ELF-1 (cell line): ENCODE measurements at regions not wholly inside any gene's neighbourhood (a gene's known extent, or its start where the extent isn't known, plus 50 kb on each side); places are given as distances from the start of the nearest gene placed in this dataset.
A peak's percentile ranks its signal among the peaks of the same experiment; 100 is the strongest.
"Not testable (repeated sequence)": the region's sequence is repeated elsewhere in the genome, so short reads cannot be mapped to it uniquely, and the experiment has no call there.

Experiments used
- DNase-seq: peaks from one replicate; pipeline ENCODE4 v3.0.0-alpha.2; 2016; ENCODE audit warnings: low read depth, low spot score

DNA sequence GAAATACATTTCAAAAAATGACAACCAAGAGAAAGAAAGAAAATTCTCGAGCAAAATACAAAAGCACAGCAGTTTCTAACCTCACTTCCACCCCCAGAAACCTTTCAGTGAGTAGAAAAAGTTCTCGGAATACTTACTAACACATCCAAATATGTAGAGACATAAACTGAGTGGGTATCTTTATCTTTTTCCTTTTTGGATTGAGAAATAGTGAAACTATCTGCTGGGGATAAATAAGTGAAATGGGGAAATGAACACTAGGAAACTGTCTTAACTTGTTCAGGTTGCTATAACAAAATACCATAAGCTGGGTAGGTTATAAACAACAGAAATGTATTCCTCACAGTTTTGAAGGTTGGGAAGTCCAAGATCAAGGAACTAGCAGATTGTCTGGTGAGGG, 72.0 kb downstream of the VCAM1 start:
- no peak for DNase-seq

DNA sequence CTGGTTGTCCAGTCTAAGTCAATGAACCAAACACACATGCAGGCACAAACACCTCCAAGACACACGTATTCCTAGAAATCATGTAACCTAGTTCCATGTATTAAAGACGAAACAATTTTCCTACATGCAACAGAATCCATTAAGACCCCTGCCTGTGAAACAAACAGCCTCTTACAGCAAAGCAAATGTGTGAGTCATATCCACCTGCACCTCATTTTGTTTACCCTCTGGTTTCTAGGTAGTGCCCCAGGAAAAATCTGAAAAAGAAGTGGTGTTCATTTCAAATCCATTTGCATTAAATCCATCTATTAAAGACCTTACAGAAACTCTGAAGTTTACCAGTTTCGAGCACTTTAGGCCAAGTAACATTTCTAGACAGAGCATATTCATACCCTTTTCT, 74.1 kb downstream of the VCAM1 start:
- DNase-seq, result no peak

DNA sequence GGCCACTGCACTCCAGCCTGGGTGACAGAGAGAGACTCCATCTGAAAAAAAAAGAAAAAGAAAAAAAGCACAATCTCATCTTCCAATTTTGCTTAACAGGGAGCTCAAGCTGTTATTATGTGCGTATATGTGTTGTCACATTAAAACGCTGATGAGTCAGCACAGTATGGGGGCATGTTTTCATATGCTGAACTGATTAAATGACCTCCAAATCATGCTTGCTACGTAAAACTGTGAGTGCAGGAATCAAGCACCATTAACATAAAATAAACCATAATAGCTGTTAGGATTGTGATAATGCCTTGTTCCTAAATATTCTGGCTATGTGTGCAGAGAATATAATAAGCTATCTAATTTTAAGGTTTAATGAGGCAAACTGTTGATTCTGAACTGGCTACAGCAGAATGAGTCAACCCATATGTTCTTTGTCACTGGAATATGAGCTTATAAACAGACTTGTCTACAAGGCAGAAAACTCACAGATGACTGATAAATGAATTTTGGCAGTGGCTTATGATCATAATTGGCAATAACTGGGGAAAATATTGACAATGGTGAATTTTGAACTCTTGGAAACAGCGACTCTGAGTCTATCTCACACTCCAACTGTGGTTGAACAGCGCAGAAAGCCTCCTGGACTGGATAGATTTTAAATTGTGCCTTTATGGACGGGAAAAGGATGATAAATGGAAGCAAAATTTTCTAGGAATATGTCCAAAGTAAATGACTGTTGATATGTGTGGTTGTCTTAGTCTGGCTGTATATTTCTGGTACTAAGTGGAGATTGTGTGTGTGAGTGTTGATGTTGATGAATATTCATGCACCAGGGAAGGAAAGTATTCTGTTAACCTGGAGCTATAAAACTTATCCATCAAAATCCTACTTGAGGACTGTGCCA, 75.5 kb downstream of the VCAM1 start:
- DNase-seq, result no peak

DNA sequence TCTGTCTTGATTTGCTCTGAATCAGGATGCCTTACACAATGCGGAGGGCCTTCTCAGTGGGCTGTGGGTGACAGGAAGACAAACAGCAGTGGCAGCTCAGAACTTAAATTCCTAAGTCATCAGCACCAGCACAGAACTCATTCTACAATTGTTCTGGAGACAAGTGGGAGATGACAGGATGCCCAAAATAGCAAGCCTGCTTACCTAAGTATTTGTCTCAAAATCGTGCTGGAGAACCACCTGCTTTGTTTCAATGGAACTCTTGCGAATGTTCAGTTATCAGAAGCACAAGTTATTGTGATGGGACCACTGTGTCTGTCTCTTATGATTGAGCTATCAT, 76.1 kb downstream of the VCAM1 start:
- DNase-seq, result no peak

DNA sequence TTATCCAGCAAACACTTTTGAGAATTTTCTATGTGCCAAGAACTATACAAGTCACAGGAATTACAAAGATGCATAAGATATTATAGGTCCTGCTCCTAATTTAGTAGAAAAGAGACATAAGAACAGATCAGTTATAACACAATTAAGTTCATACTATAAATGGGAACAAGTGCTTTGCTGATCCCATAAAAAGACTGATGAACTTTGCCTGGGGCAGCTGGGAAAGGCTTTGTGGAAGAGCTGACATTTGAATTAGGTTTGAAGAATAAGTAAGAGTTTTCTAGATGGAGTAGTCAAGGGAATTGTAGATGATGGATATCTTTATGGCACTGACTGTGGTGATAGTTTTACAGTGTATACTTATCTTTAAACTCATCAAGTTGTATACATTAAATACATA, 76.5 kb downstream of the VCAM1 start:
- no peak for DNase-seq

DNA sequence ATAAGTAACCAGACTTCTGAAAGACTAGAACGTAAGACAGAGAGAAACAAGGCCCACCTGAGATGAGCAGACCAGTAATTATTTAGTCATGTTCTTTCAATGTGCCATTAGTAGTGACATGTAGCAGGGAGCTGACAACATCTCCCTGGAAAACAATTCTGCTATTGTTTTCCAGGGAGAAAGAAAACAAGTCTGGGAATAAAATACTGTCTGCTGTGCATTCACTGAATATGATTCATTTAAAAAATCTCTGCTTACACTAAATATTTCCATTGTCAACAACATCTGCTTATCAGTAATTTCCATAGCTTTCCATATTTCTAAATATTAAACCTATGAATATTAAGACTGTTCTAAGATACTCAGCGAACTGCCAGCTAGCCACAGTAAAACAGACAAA, 80.0 kb downstream of the VCAM1 start:
- no peak for DNase-seq

DNA sequence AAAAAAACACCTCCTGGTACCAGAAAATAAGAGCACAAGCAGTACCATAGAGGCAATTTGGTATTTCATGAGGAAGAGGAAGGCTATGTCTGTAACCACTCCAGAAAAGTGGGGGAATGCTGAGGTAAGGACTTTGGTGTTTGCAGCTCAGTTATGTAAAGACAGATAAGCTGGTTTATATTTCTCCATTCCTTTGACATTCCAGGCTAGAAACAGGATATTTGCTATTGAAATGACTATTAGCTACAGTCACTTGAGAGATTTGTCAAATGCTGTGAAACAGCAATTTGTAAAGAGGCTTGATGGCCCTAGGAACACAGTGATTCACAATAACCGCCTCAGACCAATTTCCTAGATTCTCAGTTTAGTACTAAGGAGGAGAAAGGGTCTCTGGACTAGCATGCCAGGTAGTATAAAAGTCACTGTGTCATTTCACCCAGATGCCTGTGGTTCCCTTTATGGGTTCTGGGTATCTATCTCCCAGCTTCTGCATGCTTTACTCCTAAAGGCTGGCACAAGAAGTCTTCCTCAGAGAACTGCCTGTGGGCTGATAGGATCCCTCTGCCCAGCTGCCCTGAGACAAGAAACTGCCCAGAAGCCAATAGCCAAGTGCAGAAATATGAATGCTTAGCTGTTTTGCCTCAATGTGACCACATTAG, 80.5 kb downstream of the VCAM1 start:
- DNase-seq, result no peak

DNA sequence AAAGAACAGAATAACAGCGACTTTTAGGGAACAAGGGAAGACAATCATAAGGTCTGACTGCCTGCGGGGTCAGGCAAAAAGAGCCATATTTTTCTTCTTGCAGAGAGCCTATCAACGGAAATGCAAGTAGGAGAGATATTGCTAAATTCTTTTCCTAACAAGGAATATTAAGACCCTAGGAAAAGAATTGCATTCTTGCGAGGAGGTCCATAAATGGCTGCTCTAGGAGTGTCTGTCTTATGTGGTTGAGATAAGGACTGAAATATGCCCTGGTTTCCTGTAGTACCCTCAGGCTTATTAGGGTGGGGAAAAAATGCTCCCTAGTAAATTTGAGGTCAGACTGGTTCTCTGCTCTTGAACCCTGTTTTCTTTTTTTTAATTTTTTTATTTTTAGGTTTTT, 81.7 kb downstream of the VCAM1 start:
- DNase-seq, result not testable (repeated sequence)

DNA sequence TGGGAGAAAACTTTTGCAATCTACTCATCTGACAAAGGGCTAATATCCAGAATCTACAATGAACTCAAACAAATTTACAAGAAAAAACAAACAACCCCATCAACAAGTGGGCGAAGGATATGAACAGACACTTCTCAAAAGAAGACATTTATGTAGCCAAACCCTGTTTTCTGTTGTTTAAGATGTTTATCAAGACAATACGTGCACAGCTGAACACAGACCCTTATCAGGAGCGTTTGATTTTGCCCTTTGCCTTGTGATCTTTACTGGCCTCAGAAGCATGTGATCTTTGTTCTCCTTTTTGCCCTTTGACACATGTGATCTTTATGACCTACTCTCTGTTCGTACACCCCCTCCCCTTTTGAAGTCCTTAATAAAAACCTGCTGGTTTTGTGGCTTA, 83.7 kb downstream of the VCAM1 start:
- not testable (repeated sequence) for DNase-seq

DNA sequence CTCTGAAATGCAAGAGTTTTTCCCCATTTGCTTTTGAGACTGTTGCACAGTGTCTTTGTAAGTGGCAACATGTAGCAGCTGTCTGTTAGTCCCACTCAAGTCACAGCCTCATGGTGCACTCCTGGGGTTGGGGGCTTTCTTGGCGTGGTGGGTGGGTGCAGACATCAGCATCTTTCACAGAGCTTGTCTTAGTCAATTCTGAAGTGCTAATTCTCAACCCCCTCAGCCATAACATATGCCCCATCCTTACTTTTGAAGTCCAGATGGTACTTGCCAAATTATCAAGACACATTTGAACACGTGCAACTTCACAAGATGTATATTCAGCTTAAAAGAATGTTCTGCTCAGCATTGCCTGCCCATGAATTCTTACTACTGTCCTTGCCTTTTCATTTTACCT, 87.1 kb downstream of the VCAM1 start:
- DNase-seq, result no peak

DNA sequence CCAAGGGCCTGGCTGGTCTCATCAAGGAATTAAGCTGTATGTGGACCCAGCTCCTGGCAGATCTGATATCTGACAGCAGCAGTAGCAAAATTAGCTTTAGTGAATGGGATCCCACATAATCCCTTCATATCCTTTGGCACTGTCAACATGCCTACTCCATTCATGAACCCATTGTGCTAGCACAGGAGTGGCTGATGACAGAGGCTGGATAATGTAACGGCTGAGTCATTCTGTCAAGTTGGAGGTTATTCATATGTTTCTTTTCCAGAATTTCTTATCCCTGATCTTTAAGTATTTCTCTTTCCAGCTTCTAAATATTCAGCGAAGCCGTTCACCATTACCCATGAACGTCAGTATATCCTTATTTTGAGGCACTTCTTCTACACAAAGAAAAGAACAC, 84.3 kb downstream of the EXTL2 start:
- DNase-seq, result no peak

DNA sequence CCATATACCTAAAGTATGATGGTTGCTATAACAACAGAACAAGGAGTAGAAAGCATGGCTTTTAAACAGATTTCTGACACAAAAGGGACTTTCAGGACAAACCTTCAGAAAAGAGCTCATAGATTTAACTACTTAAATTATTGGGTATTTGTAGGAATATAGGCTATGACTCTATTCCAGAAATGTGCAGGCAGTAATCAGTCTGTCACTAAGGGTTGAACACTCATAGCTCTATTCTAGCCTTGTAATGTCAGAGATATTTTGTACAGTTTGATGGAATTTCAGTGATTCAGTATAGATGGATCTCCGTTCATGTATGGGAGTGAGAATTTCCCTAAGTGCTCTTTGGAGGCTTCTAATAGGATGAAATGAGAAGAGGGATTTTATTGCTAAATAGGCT, 82.8 kb downstream of the EXTL2 start:
- no peak for DNase-seq

DNA sequence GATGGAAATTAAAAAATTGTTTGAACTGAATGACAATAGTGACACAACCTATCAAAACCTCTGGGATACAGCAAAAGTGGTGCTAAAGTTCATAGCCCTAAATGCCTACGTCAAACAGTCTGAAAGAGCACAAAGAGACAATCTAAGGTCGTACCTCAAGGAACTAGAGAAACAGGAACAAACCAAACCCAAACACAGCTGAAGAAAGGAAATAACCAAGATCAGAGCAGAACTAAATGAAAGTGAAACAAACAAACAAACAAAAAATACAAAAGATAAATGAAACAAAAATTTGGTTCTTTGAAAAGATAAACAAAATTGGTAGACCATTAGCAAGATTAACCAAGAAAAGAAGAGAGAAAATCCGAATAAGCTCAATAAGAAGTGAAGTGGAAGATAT, 79.7 kb downstream of the EXTL2 start:
- not testable (repeated sequence) for DNase-seq

DNA sequence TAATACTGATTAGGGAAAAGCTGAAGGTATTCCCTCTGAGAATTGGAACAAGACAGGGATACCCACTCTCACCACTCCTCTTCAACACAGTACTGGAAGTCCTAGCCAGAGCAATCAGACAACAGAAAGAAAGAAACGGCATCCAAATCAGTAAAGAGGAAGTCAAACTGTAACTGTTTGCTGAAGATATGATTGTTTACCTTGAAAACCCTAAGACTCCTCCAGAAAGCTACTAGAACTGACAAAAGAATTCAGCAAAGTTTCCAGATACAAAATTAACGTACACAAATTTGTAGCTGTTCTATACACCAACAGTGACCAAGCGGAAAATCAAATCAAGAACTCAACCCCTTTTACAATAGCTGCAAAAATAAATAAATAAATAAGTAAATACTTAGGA, 78.6 kb downstream of the EXTL2 start:
- no peak for DNase-seq

DNA sequence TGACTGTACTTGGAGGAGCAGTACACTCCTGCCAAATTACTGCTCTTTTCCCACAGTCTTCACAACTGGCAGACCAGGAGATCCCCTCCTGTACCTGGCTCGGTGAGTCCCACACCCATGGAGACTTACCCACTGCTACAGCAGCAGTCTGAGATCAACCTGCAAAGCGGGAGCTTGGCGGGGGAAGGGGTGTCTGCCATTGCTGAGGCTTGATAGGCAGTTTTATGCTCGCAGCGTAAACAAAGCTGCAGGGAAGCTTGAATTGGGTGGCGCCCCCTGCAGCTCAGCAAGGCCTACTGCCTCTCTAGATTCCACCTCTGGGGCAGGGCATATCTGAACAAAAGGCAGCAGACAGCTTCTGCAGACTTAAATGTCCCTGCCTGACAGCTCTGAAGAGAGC, 74.4 kb downstream of the EXTL2 start:
- peak; percentile 64 for DNase-seq

DNA sequence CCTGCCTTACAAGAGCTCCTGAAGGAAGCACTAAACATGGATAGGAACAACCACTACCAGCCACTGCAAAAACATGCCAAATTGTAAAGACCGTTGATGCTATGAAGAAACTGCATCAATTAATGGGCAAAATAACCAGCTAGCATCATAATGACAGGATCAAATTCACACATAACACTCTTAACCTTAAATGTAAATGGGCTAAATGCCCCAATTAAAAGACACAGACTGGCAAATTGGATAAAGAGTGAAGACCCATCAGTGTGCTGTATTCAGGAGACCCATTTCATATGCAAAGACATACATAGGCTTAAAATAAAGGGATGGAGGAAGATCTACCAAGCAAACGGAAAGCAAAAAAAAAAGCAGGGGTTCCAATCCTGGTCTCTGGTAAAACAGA, 72.7 kb downstream of the EXTL2 start:
- not testable (repeated sequence) for DNase-seq
